Stimulated activated CD8-positive, alpha-beta memory T cell treated with anti-CD3 and anti-CD28 coated beads, Interleukin-4, amount 100 ng/mL, for 4 hours (primary cell): ENCODE measurements at regions not wholly inside any gene's neighbourhood (a gene's known extent, or its start where the extent isn't known, plus 50 kb on each side); places are given as distances from the start of the nearest gene placed in this dataset.

Experiments
- DNase-seq, 2 donors: peaks; one replicate each; pipeline ENCODE4 v3.0.0-alpha.2; 2020; ENCODE audit warnings: low read depth in 2 of 2, low spot score in 1 of 2

GRCh38 chr16:79337906-79338305, 262.6 kb downstream of the MAF start:
- no peak for DNase-seq

- no peak for DNase-seq
Observed at GRCh38 chr16:79336437-79337229, 263.9 kb downstream of the MAF start.

GRCh38 chr16:79334127-79334526, 266.4 kb downstream of the MAF start:
- DNase-seq = peak in 1 of 2 donors; percentile 2

GRCh38 chr16:79331066-79331465, 269.5 kb downstream of the MAF start:
- no peak for DNase-seq

GRCh38 chr16:79329967-79330366, 270.6 kb downstream of the MAF start:
- DNase-seq = no peak

DNA sequence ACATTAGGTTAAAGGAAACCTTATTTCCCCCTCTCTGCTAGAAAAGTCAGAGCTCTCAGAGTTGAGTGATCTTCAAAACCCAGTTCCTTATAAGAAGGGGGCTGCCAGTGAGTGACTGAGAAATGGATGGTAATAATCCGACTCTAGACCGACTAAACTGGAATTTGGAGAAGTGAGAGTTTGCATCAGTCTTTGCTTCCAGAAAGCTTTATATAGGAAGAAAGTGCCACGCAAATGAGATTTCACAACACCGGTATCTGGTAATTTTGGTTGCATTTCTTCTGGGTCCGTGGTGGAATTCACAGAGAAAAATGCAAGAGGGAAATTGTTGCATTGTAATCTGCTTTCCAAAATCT, 271.4 kb downstream of the MAF start:
- DNase-seq = no peak

- DNase-seq = no peak
Observed at GRCh38 chr16:79328402-79329165, 272.0 kb downstream of the MAF start.

DNA sequence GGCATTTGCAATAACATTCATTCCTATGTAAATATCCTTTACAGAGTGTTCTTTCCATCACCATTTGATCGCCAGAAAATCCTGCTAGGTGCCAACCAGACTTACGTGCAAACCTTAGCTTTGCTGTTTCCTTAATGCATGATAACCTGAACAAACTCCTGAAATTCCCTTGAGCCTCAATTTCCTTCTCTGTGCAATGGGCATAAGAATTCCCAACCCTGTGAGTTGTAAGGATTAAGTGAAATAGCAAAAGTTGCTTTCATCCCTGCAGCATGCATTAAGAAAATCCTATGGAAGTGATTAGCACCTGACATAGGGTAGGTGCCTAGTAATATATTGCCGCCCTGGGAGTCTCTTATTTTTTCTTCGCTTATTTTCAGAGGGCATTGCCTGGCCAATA, 272.7 kb downstream of the MAF start:
- DNase-seq = no peak

DNA sequence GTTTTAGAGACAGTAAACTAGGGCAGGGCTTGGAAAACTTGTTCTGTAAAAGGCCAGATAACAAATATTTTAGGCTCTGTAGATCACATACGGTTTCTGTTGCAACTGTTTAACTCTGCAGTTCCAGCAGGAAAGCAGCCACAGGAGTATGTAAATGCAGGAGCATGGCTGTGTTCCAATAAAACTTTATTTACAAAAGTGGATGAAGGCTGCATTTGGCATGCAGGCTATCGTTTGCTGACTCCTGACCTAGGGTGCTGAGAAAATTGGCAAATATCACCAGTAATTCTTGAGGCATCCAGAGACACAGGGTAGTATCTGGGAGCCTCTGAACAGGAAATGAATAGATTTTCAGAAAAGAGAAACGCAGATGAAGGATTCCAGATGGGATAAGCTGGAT, 274.0 kb downstream of the MAF start:
- DNase-seq = no peak

GRCh38 chr16:79325226-79325945, 275.2 kb downstream of the MAF start:
- DNase-seq = no peak

DNA sequence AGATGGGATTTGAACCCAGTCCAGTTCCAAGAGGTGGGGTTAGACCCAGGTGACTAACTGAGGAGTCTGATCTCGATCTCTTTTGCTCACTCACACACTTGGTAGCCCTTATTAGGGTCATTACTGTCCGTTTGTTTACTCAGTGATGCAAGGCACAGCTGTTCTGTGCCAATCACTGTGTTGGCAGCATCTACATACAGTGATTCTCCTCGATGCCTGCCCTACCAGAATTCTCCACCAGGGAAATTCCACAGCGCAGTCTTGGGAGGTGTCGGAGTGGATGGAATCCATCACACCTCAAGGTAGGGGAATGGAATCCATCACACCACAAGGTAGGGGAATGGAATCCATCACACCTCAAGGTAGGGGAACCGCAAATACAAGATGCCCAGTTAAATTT, 279.6 kb downstream of the MAF start:
- no peak for DNase-seq

DNA sequence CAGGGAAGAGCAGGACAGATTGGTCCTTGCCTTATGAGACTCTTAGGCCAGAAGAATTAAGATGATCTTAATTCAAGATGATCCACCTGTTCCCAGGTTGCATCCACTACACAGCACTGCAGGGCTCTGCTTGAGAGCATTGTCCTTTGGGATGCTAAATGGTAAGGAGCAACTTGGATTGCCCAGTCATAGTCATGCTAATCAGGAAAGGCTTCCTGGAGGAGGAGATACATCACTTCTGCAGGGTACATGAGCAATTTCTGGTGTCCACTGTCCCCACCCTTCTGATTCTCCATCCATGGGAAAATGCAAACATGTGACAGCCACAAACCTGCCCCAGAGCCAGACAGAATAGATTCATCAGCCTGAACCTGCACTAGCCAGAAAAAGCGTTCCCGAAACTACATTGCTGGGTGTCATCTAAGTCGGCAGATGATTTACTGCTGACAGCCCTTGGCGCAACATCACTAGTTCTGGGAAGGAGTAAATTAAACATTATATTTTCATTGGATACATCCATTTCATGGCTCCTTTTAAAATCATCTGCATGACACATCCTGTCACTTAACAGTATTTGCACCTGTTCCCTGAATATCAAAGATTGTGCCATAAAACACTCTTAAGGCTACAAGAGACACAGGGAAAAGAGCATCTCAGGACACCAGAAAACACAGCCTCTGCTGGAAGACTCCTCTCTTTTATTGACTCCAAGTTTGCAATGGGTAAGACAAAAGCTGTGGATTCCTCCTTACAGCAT, 282.2 kb downstream of the MAF start:
- no peak for DNase-seq

GRCh38 chr16:79317521-79317920, 283.0 kb downstream of the MAF start:
- no peak for DNase-seq

GRCh38 chr16:79317026-79317425, 283.5 kb downstream of the MAF start:
- DNase-seq = no peak

DNA sequence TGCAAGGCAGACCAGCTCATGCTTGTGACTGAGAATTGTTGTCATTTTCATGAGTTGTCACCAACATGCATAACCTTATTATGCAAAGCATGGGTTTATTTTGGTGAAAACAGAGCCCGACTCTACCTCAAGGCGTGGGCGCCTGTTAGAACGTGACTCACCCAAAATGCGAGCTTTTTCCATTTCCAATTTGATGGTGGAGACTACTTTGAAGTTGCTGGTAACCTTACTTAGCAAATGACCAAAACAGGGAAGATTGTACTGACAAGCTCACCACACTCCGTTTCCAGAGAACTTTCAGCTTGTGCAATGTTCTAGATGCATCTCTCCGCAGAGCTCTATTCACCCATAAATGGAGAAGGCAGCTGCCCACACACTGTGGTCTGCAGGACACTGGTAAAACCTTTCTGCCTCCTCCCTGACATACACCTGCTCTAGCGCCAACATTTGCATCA, 284.5 kb downstream of the MAF start:
- DNase-seq = peak; percentile 3 to 21

DNA sequence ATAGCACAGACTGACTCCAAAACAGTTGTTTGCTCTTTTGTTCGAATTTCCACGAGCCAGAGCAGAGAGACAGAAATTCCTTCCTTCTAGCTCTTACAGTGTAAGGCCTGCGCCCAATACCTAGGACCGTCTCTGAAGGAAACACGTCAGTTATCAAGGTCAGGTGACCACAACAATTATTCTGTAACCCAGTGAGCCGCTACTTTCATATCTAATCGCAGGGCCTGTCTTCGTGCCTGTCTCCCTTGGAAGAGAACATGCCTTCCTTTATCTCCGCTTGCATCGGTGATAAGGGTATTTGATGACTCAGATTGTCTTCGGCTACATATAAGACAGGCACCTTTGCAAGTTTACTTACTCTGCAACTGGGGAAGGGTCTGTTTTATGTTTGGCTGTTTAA, 288.0 kb downstream of the MAF start:
- DNase-seq = no peak

- no peak for DNase-seq
Observed at GRCh38 chr16:79310710-79311109, 289.8 kb downstream of the MAF start.

GRCh38 chr16:79309606-79310005, 290.9 kb downstream of the MAF start:
- no peak for DNase-seq

DNA sequence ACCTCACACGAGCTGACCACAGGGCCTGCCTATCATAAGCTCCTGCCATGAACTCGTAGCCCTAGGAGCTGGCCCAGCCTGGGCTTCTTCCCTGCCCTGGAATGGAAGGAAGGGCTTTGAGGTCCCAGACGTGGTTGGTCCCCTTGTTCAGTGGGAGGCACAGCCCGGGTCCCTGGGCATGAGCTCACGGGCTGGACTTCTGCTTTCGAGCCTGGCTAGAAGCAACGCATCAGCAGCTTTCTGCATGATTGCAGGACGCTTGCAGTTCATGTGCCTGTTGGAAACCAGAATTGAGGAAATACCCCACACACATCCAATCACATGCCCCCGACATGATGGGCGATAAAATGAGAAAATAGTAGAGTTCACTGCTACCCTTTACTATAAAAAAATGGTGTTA, 293.3 kb downstream of the MAF start:
- DNase-seq = no peak

DNA sequence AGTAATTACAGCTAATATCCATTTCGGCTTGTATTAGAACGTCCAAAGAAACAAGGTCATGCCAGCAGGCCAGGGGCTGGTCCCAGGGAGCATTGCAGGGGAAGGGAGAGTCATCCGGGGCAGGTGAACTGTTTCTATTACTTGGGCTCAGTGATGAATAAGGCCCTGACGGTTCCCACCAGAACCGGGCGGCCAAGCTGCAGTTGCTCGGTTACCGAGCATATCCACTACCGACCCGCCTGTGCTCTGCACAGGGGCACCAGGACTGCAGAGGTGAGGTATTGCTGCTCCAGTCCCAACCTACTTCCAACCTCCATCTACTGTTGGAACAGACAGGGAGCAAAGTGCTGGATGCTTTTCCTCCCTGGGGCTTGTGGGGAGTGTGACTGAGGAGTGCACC, 295.5 kb downstream of the MAF start:
- DNase-seq = no peak

DNA sequence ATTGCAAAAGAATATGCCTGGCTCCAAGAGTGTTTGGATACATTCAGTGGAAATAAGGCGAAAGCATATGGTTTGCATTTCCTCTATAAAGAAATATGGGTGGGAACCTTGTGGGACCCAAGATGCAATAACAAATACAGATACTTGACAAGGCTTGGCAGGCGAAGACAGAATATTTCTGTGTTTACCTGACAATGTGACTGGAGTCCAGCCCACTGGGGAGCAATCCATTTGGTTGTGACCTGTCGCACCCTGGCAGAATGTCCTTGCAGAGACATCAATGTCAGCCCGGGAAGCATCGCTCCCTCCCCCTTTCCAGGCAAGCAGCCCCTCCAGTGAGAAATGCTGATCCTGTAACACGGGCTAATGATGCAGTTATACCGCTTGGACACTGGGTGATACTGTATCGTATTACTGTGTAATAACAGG, 296.6 kb downstream of the MAF start:
- DNase-seq = no peak
